Hepatocyte (in vitro differentiated cells): ENCODE measurements at regions not wholly inside any gene's neighbourhood (a gene's known extent, or its start where the extent isn't known, plus 50 kb on each side); places are given as distances from the start of the nearest gene placed in this dataset.

Source experiments
- DNase-seq: peaks from one replicate; pipeline ENCODE4 v3.0.0-alpha.2; 2016; ENCODE audit warnings: low spot score
- H2AFZ ChIP-seq: fragments of 200-600 bp; sonication (generic); 2 replicates; pipeline ENCODE4 v1.6.0; 2016; ENCODE audit warnings: antibody characterized with exemption, mild to moderate bottlenecking
- H3K27ac ChIP-seq: fragments of 200-600 bp; sonication (generic); 2 replicates; pipeline ENCODE4 v1.5.1; 2016; ENCODE audit warnings: mild to moderate bottlenecking
- H3K27me3 ChIP-seq: fragments of 200-600 bp; sonication (generic); 2 replicates; pipeline ENCODE4 v1.6.1; 2016
- H3K36me3 ChIP-seq: fragments of 200-600 bp; sonication (generic); replicated peaks from 2 replicates; pipeline ENCODE4 v1.5.1; 2016; ENCODE audit warnings: low read depth; ENCODE audit not compliant: insufficient read depth
- H3K4me1 ChIP-seq: fragments of 200-600 bp; sonication (generic); 2 replicates; pipeline ENCODE4 v1.5.1; 2016; ENCODE audit warnings: mild to moderate bottlenecking, moderate library complexity; ENCODE audit not compliant: insufficient read depth
- H3K4me2 ChIP-seq: fragments of 200-600 bp; sonication (generic); 2 replicates; pipeline ENCODE4 v1.6.0; 2016
- H3K4me3 ChIP-seq: fragments of 200-600 bp; sonication (generic); 2 replicates; pipeline ENCODE4 v1.5.1; 2016; ENCODE audit warnings: mild to moderate bottlenecking
- H3K79me2 ChIP-seq: fragments of 200-600 bp; sonication (generic); 2 replicates; pipeline ENCODE4 v1.6.0; 2017; ENCODE audit warnings: mild to moderate bottlenecking
- H3K9me2 ChIP-seq: fragments of 200-600 bp; sonication (generic); replicated peaks from 2 replicates; pipeline ENCODE4 v1.6.0; 2017; ENCODE audit warnings: mild to moderate bottlenecking; ENCODE audit not compliant: insufficient read depth
- H3K9me3 ChIP-seq: fragments of 200-600 bp; sonication (generic); 2 replicates; pipeline ENCODE4 v1.5.1; 2016; ENCODE audit warnings: low read depth, mild to moderate bottlenecking
- H4K20me1 ChIP-seq: fragments of 200-600 bp; sonication (generic); 2 replicates; pipeline ENCODE4 v1.6.0; 2016; ENCODE audit warnings: mild to moderate bottlenecking; ENCODE audit not compliant: insufficient read depth, poor library complexity, severe bottlenecking
- EZH2 ChIP-seq: fragments of 200-600 bp; sonication (generic); IDR thresholded peaks from 2 replicates; pipeline ENCODE4 v1.6.1; 2016; ENCODE audit warnings: antibody characterized with exemption, mild to moderate bottlenecking, borderline replicate concordance
- EZH2phosphoT487 ChIP-seq: fragments of 200-600 bp; sonication (generic); IDR thresholded peaks from one replicate; pipeline ENCODE4 v1.6.1; 2018; ENCODE audit warnings: antibody characterized with exemption, mild to moderate bottlenecking, low read depth, moderate library complexity; ENCODE audit not compliant: unreplicated experiment, severe bottlenecking
- WGBS: methylation state at CpG from one replicate; pipeline ENCODE4 v1.1.6; 2016; ENCODE audit warnings: low lambda C conversion rate; ENCODE audit errors: missing lambda C conversion rate; 5-methylcytosine and 5-hydroxymethylcytosine counted together
- TF ChIP-seq, protein P1 (sequence below): fragments of 200-600 bp; sonication (generic); IDR thresholded peaks from 2 replicates; pipeline ENCODE4 v1.5.1; 2016; ENCODE audit warnings: antibody characterized with exemption, mild to moderate bottlenecking; ENCODE audit not compliant: poor library complexity

DNA sequence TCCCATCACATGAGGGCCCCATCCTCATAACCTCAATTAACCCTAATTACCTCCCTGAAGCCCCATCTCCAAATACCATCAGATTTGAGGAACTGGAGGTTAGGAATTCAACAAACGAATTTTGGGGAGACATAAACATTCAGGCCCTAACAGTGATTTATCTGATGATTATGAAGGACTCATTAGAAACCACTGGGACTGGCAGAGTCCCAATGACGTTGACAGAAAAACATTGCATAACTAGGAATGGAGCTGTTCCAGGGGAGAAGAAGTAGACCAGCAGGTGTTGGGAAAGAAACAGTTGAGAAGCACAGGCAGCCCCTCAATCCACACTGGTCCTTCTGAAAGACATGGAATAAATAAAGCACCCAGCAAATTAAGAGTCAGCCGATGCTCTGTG, 282.0 kb downstream of the MAP2K4 start:
- no peaks in the 10 kb centered on the region for H3K36me3 ChIP-seq
- H3K27ac ChIP-seq = no peak overlapping the region
- H3K4me1 ChIP-seq = no peaks in the 10 kb centered on the region
- H3K4me2 ChIP-seq = no peak overlapping the region
- no peaks in the 10 kb centered on the region for H3K9me3 ChIP-seq
- no peaks in the 10 kb centered on the region for H3K27me3 ChIP-seq
- no peaks in the 10 kb centered on the region for H4K20me1 ChIP-seq
- TF ChIP-seq EZH2 (no peak), EZH2phosphoT487 (no peak)
- TF ChIP-seq, protein P1, sequence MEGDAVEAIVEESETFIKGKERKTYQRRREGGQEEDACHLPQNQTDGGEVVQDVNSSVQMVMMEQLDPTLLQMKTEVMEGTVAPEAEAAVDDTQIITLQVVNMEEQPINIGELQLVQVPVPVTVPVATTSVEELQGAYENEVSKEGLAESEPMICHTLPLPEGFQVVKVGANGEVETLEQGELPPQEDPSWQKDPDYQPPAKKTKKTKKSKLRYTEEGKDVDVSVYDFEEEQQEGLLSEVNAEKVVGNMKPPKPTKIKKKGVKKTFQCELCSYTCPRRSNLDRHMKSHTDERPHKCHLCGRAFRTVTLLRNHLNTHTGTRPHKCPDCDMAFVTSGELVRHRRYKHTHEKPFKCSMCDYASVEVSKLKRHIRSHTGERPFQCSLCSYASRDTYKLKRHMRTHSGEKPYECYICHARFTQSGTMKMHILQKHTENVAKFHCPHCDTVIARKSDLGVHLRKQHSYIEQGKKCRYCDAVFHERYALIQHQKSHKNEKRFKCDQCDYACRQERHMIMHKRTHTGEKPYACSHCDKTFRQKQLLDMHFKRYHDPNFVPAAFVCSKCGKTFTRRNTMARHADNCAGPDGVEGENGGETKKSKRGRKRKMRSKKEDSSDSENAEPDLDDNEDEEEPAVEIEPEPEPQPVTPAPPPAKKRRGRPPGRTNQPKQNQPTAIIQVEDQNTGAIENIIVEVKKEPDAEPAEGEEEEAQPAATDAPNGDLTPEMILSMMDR = no peak
- no peak for DNase-seq
- H2AFZ ChIP-seq = no peak overlapping the region
- H3K9me2 ChIP-seq = no peaks in the 10 kb centered on the region
- H3K4me3 ChIP-seq = no peak overlapping the region
- 85% methylated on average over 3 of the region's 3 CpGs for WGBS
- H3K79me2 ChIP-seq = no peaks in the 10 kb centered on the region

DNA sequence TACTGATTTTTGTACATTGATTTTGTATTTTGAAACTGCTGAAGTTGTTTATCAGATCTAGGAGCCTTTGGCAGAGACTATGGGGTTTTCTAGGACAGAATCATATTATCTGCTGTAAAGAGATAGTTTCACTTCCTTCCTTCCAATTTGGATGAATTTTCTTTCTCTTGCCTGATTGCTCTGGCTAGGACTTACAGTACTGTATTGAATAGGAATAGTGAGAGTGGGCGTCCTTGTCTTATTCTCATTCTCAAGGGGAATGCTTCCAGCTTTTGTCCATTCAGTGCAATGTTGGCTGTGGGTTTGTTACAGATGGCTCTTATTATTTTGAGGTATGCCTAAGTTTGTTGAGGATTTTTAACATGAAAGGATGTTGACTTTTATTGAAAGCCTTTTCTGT, 290.1 kb downstream of the MAP2K4 start:
- H3K36me3 ChIP-seq = no peaks in the 10 kb centered on the region
- DNase-seq = no peak
- WGBS = 78% methylated on average over 1 of the region's 1 CpG
- no peak overlapping the region for H3K4me3 ChIP-seq
- no peaks in the 10 kb centered on the region for H3K4me1 ChIP-seq
- H2AFZ ChIP-seq = no peak overlapping the region
- H4K20me1 ChIP-seq = no peaks in the 10 kb centered on the region
- H3K27me3 ChIP-seq = no peaks in the 10 kb centered on the region
- H3K79me2 ChIP-seq = no peaks in the 10 kb centered on the region
- H3K27ac ChIP-seq = no peak overlapping the region
- H3K4me2 ChIP-seq = no peak overlapping the region
- H3K9me3 ChIP-seq = no peaks in the 10 kb centered on the region
- TF ChIP-seq, protein P1 = no peak
- TF ChIP-seq EZH2phosphoT487 = no peak
- TF ChIP-seq EZH2 = no peak
- H3K9me2 ChIP-seq = no peaks in the 10 kb centered on the region

DNA sequence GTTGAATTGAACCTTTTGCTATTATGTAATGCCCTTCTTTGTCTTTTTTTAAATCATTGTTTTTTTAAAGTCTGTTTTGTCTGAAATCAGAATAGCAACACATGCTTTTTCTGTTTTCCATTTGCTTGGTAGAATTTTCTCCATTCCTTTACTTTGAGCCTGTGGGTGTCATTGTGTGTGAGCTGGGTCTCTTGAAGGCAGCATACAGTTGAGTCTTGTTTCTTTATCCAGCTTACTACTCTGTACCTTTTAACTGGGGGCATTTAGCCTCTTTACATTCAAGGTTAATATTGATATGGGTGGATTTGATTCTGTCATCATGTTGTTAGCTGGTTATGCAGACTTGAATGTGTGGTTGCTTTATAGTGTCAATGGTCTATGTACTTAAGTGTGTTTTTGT, 292.0 kb downstream of the MAP2K4 start:
- no peaks in the 10 kb centered on the region for H3K9me3 ChIP-seq
- no peak for TF ChIP-seq EZH2phosphoT487
- TF ChIP-seq, protein P1 = no peak
- H3K4me1 ChIP-seq = no peaks in the 10 kb centered on the region
- no peaks in the 10 kb centered on the region for H3K79me2 ChIP-seq
- no peak overlapping the region for H2AFZ ChIP-seq
- H4K20me1 ChIP-seq = no peaks in the 10 kb centered on the region
- DNase-seq = no peak
- no peak overlapping the region for H3K27ac ChIP-seq
- no peak overlapping the region for H3K4me3 ChIP-seq
- H3K9me2 ChIP-seq = no peaks in the 10 kb centered on the region
- no peaks in the 10 kb centered on the region for H3K27me3 ChIP-seq
- H3K4me2 ChIP-seq = no peak overlapping the region
- H3K36me3 ChIP-seq = no peaks in the 10 kb centered on the region

DNA sequence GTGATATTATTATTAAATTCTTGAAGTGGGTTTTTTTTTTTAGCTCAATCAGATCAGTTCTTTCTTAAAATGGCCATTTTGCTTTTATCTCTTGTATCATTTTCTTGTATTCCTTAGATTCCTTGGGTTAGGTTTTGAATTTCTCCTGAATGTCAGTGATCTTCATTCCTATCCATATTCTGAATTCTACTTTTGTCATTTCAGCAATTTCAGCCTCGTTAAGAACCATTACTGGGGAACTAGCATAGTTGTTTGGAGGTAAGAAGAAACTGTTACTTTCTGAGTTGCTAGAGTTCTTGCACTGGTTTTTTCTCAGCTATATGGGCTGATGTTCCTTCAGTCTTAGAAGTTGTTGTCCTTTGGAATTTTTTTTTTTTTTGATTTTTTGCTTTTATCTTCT, 293.1 kb downstream of the MAP2K4 start:
- 100% methylated on average over 1 of the region's 1 CpG for WGBS
- H3K9me3 ChIP-seq = no peaks in the 10 kb centered on the region
- TF ChIP-seq EZH2 (no peak), EZH2phosphoT487 (no peak)
- TF ChIP-seq, protein P1 = no peak

More for the DNA sequence above, 293.1 kb downstream of the MAP2K4 start:
- Histone ChIP-seq H3K27me3 (no peaks in the 10 kb centered on the region), H3K9me2 (no peaks in the 10 kb centered on the region), H3K36me3 (no peaks in the 10 kb centered on the region), H4K20me1 (no peaks in the 10 kb centered on the region), H3K27ac (no peak overlapping the region), H3K4me2 (no peak overlapping the region), H3K79me2 (no peaks in the 10 kb centered on the region), H2AFZ (no peak overlapping the region), H3K4me1 (no peaks in the 10 kb centered on the region), H3K4me3 (no peak overlapping the region)
- no peak for DNase-seq
